ENCODE measurements at regions not wholly inside any gene's neighbourhood (a gene's known extent, or its start where the extent isn't known, plus 50 kb on each side); places are given as distances from the start of the nearest gene placed in this dataset.

DNA sequence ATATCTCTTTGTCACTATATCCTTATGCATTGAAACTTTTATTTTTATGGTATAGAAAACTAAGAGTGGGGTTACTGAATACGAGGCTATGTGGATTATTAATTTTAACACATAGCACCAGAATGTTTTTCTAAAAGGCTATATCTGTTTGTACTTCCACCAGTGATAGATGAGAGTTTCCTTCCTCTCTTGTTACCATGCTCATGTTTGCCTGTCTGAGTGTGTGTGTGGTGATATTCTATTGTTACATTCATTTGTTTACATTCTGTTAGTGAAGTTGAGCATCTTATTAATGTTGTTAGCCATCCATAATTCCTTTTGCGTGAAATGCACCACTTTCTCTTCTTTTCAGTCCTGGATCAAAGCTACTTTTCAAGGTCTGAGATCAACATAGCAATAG is 54.1 kb upstream of the ALDH1A1 start:
- Histone ChIP-seq H3K9ac (ENCODE audit: low read length) (no peak overlapping the region), H3K9me3 (ENCODE audit: insufficient read depth, low read length) (no peaks in the 10 kb centered on the region), H3K36me3 (ENCODE audit: low read length) (no peaks in the 10 kb centered on the region), H4K20me1 (ENCODE audit: low read depth, low read length) (no peaks in the 10 kb centered on the region), H3F3A (ENCODE audit: insufficient read depth) (no peaks in the 10 kb centered on the region), H3K9me2 (replicated peaks; ENCODE audit: insufficient read depth, low read length) (no peaks in the 10 kb centered on the region), H2AFZ (ENCODE audit: low read depth, low read length, severe bottlenecking) (no peak overlapping the region), H3K27ac (ENCODE audit: low read depth, low read length) (no peak overlapping the region), H3K4me2 (ENCODE audit: low read depth, low read length, poor library complexity, severe bottlenecking) (no peak overlapping the region), H3K4me3 (ENCODE audit: insufficient read depth, low read length, poor library complexity, severe bottlenecking) (no peak overlapping the region), H3K27me3 (ENCODE audit: low read length) (no peaks in the 10 kb centered on the region), H3K79me2 (ENCODE audit: insufficient read depth, low read length) (no peaks in the 10 kb centered on the region)
- no peak for TF ChIP-seq CTCF (IDR thresholded peaks at IDR 0.05; ENCODE audit: insufficient read depth, low read length, poor library complexity, severe bottlenecking)
- TF ChIP-seq EZH2phosphoT487 (conservative IDR thresholded peaks at IDR 0.05; ENCODE audit: low read length), result no peak

Data from SU-DHL-6 (cell line).